Bronchial epithelial cell (primary cell): ENCODE measurements at regions not wholly inside any gene's neighbourhood (a gene's known extent, or its start where the extent isn't known, plus 50 kb on each side); places are given as distances from the start of the nearest gene placed in this dataset.
A peak's percentile ranks its signal among the peaks of the same experiment; 100 is the strongest.

Experiments used
- DNase-seq: peaks from one replicate; pipeline ENCODE4 v3.0.0-alpha.2; 2010; ENCODE audit warnings: low read depth
- FAIRE-seq: peaks from 2 replicates; lab custom pipeline; 2011; peaks lifted over from hg19 to GRCh38; lab: Jason Lieb, UNC
- H3K27me3 ChIP-seq: 2 replicates; pipeline ENCODE4 v1.5.1; 2011; ENCODE audit warnings: low read length; ENCODE audit not compliant: control insufficient read depth, insufficient read depth
- H3K36me3 ChIP-seq: 2 replicates; pipeline ENCODE4 v1.5.1; 2011; ENCODE audit warnings: low read length; ENCODE audit not compliant: control insufficient read depth, insufficient read depth
- H3K4me3 ChIP-seq: 2 replicates; pipeline ENCODE4 v1.5.1; 2011; ENCODE audit warnings: mild to moderate bottlenecking, low read depth, low read length, control low read depth
- TF ChIP-seq, protein P1 (sequence below): IDR thresholded peaks from 2 replicates; pipeline ENCODE4 v1.5.1; 2011; ENCODE audit warnings: mild to moderate bottlenecking, moderate library complexity, low read length, control low read depth, inconsistent platforms; ENCODE audit not compliant: insufficient read depth, severe bottlenecking

DNA sequence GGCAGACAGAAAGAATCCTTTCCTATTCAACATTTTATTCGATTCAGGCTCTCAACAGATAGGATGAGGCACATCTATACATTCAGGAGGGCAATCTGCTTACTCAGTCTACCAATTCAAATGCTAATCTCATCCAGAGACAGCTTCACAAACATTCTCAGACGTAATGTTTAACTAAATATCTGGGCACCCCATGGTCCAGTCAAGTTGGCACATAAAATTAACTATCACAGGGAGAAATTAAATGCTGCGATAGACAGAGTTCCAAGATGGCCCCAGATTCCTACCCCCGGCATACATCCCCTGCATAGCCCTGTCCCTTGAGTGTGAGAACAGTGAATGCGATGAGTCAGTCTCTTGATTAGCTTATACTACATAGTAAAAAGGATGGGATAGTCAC is 184.3 kb downstream of the FGFR2 start:
- FAIRE-seq (no peak), DNase-seq (peak; percentile 18)
- TF ChIP-seq, protein P1, sequence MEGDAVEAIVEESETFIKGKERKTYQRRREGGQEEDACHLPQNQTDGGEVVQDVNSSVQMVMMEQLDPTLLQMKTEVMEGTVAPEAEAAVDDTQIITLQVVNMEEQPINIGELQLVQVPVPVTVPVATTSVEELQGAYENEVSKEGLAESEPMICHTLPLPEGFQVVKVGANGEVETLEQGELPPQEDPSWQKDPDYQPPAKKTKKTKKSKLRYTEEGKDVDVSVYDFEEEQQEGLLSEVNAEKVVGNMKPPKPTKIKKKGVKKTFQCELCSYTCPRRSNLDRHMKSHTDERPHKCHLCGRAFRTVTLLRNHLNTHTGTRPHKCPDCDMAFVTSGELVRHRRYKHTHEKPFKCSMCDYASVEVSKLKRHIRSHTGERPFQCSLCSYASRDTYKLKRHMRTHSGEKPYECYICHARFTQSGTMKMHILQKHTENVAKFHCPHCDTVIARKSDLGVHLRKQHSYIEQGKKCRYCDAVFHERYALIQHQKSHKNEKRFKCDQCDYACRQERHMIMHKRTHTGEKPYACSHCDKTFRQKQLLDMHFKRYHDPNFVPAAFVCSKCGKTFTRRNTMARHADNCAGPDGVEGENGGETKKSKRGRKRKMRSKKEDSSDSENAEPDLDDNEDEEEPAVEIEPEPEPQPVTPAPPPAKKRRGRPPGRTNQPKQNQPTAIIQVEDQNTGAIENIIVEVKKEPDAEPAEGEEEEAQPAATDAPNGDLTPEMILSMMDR, result no peak
- Histone ChIP-seq H3K27me3 (no peaks in the 10 kb centered on the region), H3K4me3 (no peak overlapping the region), H3K36me3 (no peaks in the 10 kb centered on the region)

DNA sequence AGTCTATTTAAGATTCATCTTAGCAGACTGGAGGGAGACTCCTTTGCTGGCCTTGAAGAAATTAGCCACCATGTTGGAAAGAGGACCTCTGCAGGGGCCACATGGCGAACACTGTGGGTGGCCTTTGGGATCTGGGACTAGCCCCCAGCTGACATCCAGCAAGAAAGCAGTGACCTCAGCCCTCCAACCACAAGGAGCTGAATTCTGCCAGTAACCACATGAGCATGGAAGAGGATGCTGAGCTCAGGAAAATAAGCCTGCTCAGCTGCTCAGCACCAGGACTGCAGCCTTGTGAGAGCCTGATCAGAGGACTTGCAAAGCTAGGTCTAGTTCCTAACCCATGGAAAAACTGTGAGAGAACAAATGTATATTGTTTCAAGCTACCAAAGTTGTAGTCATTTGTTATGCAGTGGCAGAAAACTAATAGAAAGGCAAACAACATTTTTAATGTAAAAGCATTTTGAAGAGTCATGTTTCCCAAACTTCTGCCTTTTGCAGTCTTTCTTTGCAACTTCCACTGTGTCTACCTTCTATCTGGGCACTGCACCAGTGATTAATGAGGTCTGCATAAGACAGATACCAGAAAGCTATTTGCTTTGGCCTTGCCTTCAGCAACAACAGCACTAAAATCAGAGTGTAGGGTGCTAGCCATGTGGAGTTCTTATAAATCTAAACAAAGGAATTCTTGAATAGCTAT is 183.7 kb downstream of the FGFR2 start:
- FAIRE-seq (no peak), DNase-seq (no peak)
- Histone ChIP-seq H3K36me3 (no peaks in the 10 kb centered on the region), H3K27me3 (no peaks in the 10 kb centered on the region), H3K4me3 (no peak overlapping the region)
- TF ChIP-seq, protein P1, result no peak

- H3K27me3 ChIP-seq, result no peaks in the 10 kb centered on the region
- no peak for FAIRE-seq
- no peak overlapping the region for H3K4me3 ChIP-seq
- no peaks in the 10 kb centered on the region for H3K36me3 ChIP-seq
- no peak for DNase-seq
- TF ChIP-seq, protein P1, result no peak
Observed at GRCh38 chr10:121415063-121415399, 183.2 kb downstream of the FGFR2 start.

GRCh38 chr10:121416071-121416470 is 182.2 kb downstream of the FGFR2 start:
- FAIRE-seq (no peak), DNase-seq (peak; percentile 63)
- H3K4me3 ChIP-seq, result no peak overlapping the region

GRCh38 chr10:121417298-121417697 is 180.9 kb downstream of the FGFR2 start:
- Histone ChIP-seq H3K27me3 (no peaks in the 10 kb centered on the region), H3K4me3 (no peak overlapping the region), H3K36me3 (no peaks in the 10 kb centered on the region)
- DNase-seq, result no peak
- no peak for FAIRE-seq
- TF ChIP-seq, protein P1, result no peak

More at GRCh38 chr10:121416071-121416470, 182.2 kb downstream of the FGFR2 start:
- TF ChIP-seq, protein P1, result no peak
- Histone ChIP-seq H3K27me3 (no peaks in the 10 kb centered on the region), H3K36me3 (no peaks in the 10 kb centered on the region)
